Keratinocyte (primary cell): ENCODE measurements at regions not wholly inside any gene's neighbourhood (a gene's known extent, or its start where the extent isn't known, plus 50 kb on each side); places are given as distances from the start of the nearest gene placed in this dataset.

Source experiments
- EZH2 ChIP-seq: IDR thresholded peaks from one replicate; pipeline ENCODE4 v1.6.1; 2012; ENCODE audit warnings: inconsistent platforms, mild to moderate bottlenecking, low read length, moderate library complexity
- TF ChIP-seq, protein P1 (sequence below), 3 experiments: IDR thresholded peaks in 1 of 3; conservative IDR thresholded peaks in 1 of 3; optimal IDR thresholded peaks in 1 of 3; 2 replicates in 2 of 3; 3 replicates in 1 of 3; pipeline versions ENCODE3 to v1.5.1; 2011; ENCODE audit warnings: low read length in 3 of 3, mild to moderate bottlenecking in 3 of 3, moderate library complexity in 2 of 3, control low read depth in 1 of 3, inconsistent platforms in 1 of 3; ENCODE audit not compliant: insufficient read depth in 2 of 3; ENCODE audit errors: extremely low read depth in 1 of 3

DNA sequence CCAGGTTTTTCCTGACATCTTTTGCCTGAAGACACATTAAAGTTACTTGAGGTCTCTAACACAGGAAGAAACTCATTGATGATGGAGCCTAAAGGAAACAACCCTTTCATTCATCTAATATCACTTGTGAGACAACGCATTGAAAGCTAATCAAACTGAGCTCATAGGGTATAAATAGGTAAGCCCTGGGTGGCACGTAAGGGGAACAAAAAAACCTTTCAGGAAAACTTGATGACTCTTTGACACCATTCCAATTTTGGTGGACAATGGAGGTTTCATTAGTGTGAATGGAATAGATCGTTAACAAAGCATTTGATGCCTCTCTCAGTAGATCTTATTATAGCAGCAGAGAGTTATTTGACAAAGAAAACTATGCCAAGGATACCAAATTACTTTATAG, 80.7 kb upstream of the DUSP10 start:
- TF ChIP-seq, protein P1, sequence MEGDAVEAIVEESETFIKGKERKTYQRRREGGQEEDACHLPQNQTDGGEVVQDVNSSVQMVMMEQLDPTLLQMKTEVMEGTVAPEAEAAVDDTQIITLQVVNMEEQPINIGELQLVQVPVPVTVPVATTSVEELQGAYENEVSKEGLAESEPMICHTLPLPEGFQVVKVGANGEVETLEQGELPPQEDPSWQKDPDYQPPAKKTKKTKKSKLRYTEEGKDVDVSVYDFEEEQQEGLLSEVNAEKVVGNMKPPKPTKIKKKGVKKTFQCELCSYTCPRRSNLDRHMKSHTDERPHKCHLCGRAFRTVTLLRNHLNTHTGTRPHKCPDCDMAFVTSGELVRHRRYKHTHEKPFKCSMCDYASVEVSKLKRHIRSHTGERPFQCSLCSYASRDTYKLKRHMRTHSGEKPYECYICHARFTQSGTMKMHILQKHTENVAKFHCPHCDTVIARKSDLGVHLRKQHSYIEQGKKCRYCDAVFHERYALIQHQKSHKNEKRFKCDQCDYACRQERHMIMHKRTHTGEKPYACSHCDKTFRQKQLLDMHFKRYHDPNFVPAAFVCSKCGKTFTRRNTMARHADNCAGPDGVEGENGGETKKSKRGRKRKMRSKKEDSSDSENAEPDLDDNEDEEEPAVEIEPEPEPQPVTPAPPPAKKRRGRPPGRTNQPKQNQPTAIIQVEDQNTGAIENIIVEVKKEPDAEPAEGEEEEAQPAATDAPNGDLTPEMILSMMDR (optimal IDR thresholded peaks at IDR 0.05 in 1 of 3, IDR thresholded peaks at IDR 0.05 in 1 of 3, conservative IDR thresholded peaks at IDR 0.05 in 1 of 3; ENCODE audit: extremely low read depth in 1 of 3, insufficient read depth in 2 of 3, low read length in 3 of 3), result no peak
- TF ChIP-seq EZH2, result no peak
